Erythroblast (primary cell): ENCODE measurements at regions not wholly inside any gene's neighbourhood (a gene's known extent, or its start where the extent isn't known, plus 50 kb on each side); places are given as distances from the start of the nearest gene placed in this dataset.
"Not testable (repeated sequence)": the region's sequence is repeated elsewhere in the genome, so short reads cannot be mapped to it uniquely, and the experiment has no call there.

Source experiments
- DNase-seq, 2 experiments: peaks; one replicate each; lab custom pipeline; 2025; lab: John Stamatoyannopoulos, UW
- GATA1 ChIP-seq: IDR thresholded peaks from 2 replicates; pipeline ENCODE4 v1.6.1; 2011; ENCODE audit warnings: low read depth, mild to moderate bottlenecking, control low read depth, low read length, moderate library complexity
- POLR2A ChIP-seq: IDR thresholded peaks from 2 replicates; pipeline ENCODE4 v1.6.1; 2011; ENCODE audit warnings: mild to moderate bottlenecking, low read length

GRCh38 chr17:31673076-31673475, 186.0 kb downstream of the COPRS start:
- TF ChIP-seq GATA1 (no peak), POLR2A (no peak)
- no peak for DNase-seq

GRCh38 chr17:31672161-31672819, 186.8 kb downstream of the COPRS start:
- no peak for TF ChIP-seq GATA1
- TF ChIP-seq POLR2A, result no peak
- no peak for DNase-seq

- peak in 1 of 2 experiments; percentile 11 for DNase-seq
- TF ChIP-seq POLR2A (no peak), GATA1 (no peak)
Observed at GRCh38 chr17:31663576-31663975, 195.5 kb downstream of the COPRS start.

- no peak for DNase-seq
- TF ChIP-seq POLR2A, result no peak
- TF ChIP-seq GATA1, result no peak
Observed at GRCh38 chr17:31660684-31661083, 198.4 kb downstream of the COPRS start.

GRCh38 chr17:31657876-31658275, 201.2 kb downstream of the COPRS start:
- DNase-seq, result no peak
- no peak for TF ChIP-seq POLR2A
- TF ChIP-seq GATA1, result no peak

- TF ChIP-seq POLR2A (no peak), GATA1 (no peak)
- DNase-seq, result no peak
Observed at GRCh38 chr17:31654936-31655335, 204.1 kb downstream of the COPRS start.

- TF ChIP-seq GATA1 (no peak), POLR2A (no peak)
Observed at GRCh38 chr17:31653691-31654090, 205.4 kb downstream of the COPRS start.

GRCh38 chr17:31650756-31651520, 208.1 kb downstream of the COPRS start:
- TF ChIP-seq GATA1, result no peak
- DNase-seq, result no peak

More at GRCh38 chr17:31653691-31654090, 205.4 kb downstream of the COPRS start:
- DNase-seq, result no peak

- no peak for DNase-seq
- TF ChIP-seq POLR2A (no peak), GATA1 (no peak)
Observed at GRCh38 chr17:31649302-31649701, 209.7 kb downstream of the COPRS start.

- DNase-seq, result no peak
- no peak for TF ChIP-seq POLR2A
- no peak for TF ChIP-seq GATA1
Observed at GRCh38 chr17:31647661-31648060, 211.4 kb downstream of the COPRS start.

- DNase-seq, result no peak
- no peak for TF ChIP-seq POLR2A
- no peak for TF ChIP-seq GATA1
Observed at GRCh38 chr17:31646642-31647041, 212.4 kb downstream of the COPRS start.

GRCh38 chr17:31645351-31645750, 213.7 kb downstream of the COPRS start:
- no peak for TF ChIP-seq GATA1
- no peak for TF ChIP-seq POLR2A
- DNase-seq, result no peak

- TF ChIP-seq GATA1, result no peak
- no peak for TF ChIP-seq POLR2A
- DNase-seq, result no peak
Observed at GRCh38 chr17:31631766-31632165, 227.3 kb downstream of the COPRS start.

- not testable (repeated sequence) for DNase-seq
Observed at GRCh38 chr17:31630866-31631265, 228.2 kb downstream of the COPRS start.

GRCh38 chr17:31629696-31630470, 229.2 kb downstream of the COPRS start:
- DNase-seq, result no peak

More at GRCh38 chr17:31629696-31630470, 229.2 kb downstream of the COPRS start:
- no peak for TF ChIP-seq GATA1
